HG02763 (cell line): ENCODE measurements at regions not wholly inside any gene's neighbourhood (a gene's known extent, or its start where the extent isn't known, plus 50 kb on each side); places are given as distances from the start of the nearest gene placed in this dataset.

ENCODE experiments used
- ATAC-seq: cut with Tn5 transposase; IDR thresholded peaks from one replicate; pipeline ENCODE4 v1.9.1; 2021; ENCODE audit warnings: mild to moderate bottlenecking, moderate library complexity; ENCODE audit not compliant: unreplicated experiment

DNA sequence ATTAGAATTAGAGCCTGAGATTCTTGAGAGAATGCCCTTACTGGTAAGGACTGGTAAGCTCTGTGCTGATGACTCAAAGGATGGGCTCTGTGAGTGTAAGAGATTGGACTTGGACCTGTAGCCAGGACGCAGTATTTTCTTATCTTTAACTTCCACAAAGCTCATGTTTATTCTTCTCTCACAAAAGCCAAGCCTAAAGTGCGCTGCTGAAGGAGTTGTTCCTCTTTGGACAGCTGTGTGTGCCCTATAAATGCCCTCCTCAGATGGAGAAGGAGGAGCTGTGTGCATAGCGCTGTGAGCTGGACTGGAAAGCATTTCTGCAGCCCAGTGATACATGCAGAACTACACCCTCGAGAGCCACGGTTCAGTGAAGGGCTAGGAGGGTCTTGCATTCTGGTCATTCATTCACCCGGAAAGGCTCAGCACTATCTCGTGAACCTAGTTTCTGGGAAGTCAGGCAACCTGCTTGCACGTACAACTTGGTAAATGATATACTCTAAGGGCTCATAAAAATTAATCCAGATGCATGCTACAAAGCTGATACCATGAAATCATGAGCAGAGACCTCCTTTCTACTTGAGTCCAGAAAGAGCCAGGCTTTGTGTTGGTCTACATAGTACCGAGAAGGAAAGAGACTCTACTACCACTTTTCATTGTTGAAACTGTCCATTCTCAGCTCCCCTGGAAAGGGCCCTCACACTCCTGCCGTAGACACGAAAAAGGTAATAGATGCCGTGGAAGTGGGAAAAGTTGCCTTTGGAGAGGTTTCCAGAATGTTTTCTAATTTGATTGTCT, 103.0 kb upstream of the TBL1XR1 start:
- peak; percentile 65 for ATAC-seq

DNA sequence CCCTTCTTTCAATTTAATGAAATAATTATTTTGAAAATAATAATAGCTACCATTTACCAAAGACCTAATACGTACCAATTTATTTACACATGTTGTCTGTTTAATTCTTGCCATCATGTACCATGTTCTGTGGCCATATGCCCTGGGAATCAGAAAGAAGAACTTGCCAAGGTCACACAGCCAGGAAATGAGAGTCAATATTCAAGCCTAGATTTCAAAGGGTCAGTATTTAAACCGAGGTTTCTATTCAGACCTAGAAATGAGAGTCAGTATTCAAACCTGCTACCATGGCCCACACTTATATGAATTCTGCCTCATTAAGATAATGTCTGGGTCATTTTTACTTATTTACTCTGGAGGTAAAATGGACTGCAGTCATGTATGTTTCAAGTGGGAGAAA, 103.6 kb upstream of the TBL1XR1 start:
- no peak for ATAC-seq

DNA sequence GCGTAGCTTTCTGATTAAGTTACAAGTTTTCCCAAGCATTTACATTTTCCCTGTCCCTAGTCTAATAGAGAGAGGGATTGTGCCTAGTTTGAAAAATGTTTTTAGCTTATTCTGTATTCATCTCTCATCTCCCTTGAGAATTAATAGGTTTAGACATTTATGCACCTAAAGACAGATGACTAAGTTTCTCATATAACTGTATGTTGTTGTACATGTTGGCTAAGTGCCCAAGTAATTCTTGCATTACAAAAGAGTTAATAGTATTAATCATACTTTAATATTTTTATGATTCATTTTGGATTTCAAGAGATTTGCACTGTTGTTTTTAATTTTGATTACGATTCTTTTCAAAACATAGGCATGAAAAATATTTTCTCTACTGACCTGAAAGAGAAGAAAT, 109.0 kb upstream of the TBL1XR1 start:
- ATAC-seq = no peak

DNA sequence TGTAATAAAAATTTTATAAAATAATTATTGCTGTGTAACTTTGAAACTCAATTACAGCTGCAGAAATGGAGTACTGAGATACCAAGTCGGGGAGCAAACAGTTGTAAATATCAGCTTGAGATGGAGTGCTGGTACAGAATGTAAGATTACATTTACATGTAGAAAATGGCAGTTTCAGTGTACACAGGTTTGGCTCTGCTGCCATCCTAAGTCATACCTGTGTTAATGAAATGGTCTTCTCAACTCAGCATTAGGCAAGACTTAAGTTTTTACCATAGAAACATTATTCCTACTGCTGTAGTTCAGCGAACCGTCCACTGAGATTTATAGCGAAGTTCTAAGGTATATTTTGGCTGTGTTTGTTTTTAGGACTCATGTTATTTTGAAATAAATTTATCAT, 110.1 kb upstream of the TBL1XR1 start:
- no peak for ATAC-seq

DNA sequence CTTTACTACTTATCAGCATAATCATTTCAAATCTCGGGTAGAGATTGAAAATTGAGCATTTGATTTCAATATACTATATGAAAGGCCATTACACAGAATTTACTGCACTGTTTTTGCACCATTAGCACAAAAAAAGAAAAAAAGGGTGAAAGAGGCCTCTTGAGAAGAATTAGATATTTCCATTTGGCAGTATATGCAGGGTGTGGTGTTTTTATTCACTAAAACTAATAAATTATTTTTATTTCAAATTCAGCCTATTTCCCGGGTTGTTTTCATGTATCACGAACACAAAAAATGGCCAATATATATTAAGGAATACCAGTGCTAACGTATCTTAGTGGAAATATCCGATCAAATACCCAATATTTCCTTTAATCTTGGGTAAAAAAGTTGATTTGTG, 110.5 kb upstream of the TBL1XR1 start:
- no peak for ATAC-seq

DNA sequence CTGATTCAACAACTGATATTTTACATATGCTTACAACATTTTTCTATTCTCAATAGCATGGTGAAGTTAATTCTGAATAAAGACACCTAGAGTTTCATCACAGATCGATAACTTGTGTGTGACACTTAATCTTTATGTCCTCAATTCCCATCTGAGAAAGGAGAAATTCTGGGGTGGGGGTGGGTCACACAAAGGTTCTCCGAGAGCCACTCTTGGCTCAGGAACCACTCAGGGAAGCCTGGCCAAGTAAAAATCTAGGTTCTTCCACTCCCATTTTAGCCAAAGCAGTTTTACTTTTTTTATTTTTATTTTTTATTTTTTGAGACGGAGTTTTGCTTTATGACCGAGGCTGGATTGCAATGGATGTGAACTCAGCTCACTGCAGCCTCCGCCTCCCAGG, 111.0 kb upstream of the TBL1XR1 start:
- ATAC-seq = no peak

DNA sequence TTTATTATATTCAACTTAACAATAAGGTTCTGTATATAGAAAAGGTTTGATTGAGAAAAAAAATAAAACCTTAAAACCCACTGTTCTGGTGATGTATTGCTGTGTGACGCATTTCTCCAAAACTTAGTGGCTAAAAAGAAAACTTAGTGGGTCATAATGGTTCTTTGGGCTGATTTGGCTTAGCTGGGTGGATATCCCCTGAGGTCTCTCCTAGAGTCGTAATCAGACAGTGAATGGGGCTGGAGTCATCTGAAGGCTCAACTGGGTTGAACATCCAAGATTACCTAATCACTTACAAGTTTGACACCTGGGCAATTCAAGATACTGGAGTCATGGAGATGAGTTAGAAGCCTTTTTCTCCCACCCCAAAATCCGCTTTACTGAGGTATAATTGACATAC, 111.6 kb upstream of the TBL1XR1 start:
- ATAC-seq = no peak

DNA sequence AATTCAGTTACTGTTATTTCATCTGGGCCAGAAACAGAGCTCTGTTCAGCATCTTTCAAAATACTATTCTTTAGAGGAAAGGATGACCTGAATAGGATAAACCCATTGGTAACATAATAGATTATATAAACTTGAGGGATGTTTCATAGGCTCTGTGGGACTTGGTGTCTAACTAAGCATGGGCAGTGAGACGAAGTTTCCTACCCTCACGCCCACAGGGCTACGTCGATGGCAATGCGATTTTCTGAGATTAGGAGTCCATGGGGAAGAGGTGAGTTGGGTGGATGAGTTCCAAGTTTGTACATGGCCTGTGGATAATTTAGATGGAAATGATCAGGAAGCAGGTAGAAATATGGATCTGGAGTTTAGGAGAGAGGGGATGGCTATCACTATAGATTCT, 115.2 kb upstream of the TBL1XR1 start:
- ATAC-seq = no peak

DNA sequence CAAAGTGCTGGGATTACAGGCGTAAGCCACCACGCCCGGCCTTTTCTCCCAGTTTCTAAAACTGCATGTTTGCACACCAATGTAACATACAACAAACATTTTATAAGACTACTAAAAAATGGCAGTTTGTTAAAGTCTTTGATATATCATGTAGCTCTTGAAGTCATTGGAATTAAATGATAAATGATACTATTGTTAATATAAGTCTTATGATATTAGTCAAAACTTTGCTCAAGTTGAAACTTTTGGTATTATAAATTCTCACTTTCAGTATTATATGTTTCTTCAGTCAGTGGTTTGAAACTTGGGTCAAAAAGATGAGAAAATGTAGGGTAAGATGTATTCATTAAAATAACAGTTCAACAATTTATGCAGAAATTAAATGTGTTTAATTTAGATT, 117.6 kb upstream of the TBL1XR1 start:
- peak; percentile 42 for ATAC-seq

DNA sequence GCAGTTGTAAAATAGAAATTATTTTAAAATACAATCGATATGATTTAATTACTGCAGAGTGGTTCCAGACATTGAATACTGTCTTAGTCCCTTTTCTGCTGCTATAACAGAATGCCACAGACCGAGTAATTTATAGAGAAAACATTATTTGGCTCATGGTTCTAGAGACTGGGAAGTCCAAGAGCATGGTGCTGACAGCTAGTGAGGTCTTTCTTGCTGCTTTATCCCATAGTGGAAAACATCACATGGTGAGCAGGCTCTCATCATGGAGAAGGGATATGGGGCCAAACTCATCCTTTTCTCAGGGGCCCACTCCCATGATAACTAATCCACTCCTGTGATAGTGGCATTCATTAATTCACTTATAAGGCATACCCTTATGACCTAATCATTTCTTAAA, 120.0 kb upstream of the TBL1XR1 start:
- ATAC-seq = no peak

DNA sequence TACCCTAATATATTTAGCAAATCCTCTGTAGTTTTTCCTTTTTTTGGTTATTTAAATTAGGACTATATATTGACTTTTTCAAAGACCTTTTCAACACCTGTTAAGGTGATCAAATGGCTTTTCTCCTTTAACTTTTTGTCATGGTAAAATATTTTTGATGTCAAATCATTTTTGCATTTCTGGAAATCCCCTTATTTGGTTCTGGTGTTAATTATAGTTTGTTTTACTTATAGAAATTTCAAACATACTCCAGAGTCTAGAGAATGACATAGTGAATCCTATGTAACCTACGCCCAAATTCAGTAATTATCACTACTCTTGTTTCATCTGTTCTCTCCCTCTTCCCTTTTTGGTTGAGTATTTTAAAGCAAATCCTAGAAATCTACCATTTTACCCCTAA, 121.3 kb upstream of the TBL1XR1 start:
- ATAC-seq = no peak

DNA sequence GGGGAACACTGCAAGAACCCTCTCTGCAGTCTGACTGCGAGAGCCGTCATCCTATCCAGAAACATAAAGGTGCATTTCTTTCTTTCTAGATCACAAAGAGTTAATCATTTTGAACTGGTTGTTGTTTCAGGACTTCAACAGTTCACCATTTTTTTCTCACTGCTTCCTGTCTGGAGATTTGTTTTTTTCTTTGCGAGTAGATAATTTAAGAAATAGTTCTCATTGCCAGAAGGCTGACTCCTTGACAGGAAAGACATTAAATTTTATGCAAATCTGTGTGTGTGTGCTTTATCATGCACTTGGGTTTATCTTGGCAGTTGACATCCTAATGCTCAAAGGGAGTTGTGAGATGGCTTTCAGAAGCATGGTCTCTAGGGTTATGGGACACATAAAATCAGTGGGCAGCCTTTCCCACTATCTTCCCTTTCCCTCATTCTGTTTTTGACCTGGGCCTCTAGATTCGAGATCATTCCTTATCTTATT, 123.5 kb upstream of the TBL1XR1 start:
- peak; percentile 50 for ATAC-seq

DNA sequence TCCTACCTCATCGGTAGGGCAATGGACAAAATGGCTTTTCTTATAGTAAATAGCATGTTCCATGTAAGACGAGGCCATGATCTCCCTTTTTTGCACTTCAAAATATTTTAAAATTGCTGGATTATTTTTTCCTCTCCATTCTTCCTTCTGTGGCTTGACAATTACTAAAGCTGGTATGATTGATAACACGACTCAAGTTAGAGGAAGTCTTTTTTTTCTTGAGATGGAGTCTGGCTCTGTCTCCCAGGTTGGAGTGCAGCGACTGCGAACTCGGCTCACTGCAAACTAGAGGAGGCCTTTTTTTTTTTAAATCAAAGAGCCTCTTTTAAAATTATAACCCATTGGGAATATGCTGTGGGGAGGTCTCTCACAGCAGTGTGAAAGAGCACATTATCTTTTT, 124.5 kb upstream of the TBL1XR1 start:
- ATAC-seq = no peak

DNA sequence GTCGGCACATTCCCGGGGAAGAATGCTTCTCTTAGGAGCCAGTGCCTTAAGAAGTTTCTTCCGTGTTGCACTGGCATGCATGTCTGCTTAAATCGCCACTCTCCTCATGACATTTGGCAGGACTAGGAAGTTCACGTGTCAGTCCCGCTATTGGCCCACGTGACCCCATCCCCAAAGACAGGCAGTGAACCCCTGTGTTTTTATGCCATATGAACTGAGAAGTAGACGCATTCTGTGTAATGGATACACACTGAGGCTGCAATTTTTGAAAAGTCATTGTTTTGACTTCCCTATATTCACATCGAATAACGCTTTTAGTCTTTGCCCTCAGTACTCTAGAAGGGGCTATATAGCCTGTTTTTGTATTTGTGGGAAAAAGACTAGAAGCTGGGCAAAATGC, 125.6 kb upstream of the TBL1XR1 start:
- no peak for ATAC-seq

DNA sequence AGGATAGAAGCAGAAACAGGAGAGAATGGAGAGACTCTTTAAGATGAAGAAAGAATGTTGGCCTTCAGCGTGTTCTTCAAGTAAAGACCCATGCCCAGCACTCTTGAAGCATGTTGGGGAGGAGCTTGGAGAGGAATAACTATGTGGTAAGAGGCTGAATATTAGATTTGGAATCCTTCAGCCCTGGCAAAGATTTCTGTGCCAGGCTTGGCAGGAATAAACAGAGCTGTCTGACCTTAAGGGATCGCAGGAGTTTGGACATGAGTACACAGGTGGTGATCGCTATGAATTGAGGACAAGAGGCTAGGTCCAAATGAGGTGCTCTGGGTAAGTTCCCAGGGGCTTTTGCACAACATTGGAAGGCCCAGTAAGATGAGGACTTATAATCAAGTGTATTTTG, 132.6 kb upstream of the TBL1XR1 start:
- ATAC-seq = no peak

DNA sequence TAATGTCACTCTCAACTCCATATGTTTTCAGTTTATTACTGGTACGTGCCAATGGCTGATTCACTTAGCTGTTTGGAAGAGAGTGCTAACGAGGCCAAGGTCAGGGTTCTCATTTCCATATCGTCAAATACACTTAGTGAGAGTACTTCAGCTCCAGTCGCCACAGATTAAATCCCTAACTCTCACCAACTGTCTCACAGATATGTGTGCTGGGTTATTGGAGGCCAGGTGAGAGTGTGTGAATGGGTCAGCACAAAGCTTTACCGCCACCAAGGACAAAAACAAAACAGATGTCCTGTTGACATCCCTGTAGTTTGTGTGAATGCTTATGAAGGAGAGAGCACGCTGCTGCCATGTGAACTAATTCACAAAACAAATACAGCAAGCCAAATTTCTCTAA, 133.5 kb upstream of the TBL1XR1 start:
- no peak for ATAC-seq

DNA sequence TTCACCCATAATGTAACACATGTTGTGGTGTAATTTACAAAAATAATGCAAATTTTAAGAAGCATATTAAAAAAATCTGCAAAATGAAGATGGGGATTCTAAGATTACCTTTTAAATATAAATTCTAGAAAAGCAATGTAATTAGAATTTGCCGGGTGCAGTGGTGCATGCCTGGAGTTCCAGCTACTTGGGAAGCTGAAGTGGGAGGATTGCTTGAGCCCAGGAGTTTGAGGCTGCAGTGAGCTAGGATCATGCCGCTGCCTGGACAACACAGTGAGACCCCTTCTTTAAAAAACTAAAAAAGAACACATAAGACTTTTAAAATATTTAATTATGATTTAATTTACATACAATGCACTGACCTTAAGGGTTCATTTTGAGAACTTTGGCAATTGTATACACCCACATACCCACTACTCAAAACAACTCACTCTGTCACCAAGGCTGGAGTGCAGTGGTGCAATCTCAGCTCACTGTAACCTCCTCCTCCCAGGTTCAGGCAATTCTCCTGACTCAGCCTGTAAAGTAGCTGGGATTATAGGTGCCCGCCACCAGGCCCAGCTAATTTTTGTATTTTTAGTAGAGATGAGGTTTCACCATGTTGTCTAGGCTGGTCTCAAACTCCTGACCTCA, 134.0 kb upstream of the TBL1XR1 start:
- no peak for ATAC-seq

DNA sequence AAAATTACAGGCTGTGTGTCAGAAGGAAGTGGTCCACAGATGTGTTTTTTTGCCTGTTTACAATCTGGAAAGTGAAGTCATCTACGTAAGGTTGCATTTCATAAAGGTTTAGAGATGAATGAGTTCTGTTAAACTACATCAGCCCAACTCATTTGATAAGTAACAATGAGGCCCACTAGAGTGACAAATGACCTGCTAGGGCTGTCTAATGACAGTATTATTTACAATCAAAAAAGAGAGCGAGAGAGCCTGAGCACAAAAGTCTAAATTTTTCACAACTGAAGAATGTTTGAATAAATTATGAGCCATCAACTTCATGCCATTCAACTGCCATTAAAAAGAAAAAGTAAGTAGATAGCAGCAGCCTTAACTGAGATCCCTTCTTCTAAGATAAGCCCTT, 135.7 kb upstream of the TBL1XR1 start:
- ATAC-seq = no peak

DNA sequence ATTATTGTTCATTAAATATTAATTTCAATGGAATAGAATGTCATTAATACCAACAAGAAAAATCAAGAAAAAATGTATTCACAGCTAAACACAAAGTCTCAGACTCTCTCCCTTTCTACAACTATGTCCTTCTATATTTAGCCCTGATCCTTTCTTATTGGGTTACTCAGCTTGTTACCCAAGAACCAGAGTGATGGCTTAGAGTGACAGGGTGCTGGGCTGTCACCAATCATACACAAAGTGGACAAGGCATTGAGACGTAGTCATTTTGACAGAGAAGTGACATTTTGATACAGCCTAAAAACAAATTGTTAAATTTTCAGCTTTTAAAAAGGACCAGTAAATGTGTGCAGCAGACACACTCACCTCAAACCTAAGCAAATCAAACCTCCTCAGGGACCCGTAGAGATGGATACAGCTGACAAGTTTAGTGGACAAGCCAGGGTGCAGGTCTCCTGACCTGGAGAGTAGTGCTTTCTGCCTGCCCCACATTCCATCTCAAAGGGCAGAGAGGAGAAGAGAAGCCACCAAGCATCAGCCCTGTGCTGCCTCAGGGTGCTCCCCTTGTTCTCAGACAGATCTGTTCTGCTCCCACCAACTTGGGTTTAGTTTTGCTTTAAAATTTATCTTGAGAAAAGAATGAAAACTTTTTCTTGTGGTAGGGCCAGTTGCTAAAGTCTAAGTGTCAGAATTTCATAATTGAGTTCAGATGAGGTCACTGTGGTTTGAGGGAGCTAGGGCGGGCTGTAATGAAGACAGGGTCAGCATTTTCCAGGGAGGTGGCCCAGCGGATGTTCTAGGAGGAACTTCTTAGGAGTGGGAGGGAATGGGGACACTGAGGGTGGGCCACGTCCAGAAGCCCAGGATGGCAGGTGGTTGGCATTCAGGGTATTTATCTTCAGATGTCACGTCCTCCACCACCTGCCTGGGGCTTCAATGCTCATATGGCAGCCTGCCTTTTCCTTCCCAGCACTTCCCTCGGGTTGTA, 136.5 kb upstream of the TBL1XR1 start:
- no peak for ATAC-seq

DNA sequence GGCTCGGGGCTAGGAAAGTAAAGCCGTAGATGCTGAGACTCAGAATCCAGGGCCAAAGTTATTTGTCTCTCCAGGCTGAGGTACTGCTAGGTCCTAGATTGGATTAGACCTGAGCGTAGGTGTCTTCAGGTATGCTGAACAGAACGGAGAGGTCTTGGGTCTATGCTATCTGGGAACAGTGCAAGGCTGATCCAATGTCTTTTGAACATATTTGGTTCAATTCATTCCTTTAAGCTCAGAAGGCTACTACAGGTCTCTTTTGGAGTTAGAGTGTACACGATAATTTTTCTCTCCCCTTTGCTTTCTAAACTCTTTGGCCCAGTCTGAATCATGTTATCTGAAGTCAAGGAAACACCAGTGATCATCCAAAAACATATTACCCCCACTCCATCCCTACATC, 137.5 kb upstream of the TBL1XR1 start:
- ATAC-seq = no peak

DNA sequence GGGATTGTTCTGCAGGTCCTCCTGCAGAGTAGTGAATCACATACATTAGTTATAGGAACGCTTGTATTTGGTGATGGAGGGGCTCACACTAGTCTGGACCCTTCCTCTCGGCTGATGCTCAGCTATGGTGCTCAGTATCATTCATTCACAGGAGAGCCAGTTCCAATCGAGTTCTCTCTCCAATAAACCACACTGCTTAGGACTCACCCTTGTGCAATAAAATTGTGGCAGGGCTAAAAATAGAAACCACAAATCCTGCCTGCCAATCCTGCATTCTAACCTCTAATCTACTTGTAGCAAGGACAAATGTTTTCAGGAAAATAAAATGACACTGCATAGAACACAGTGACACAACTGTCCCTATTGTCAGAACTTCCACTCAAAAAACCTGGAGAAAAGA, 138.4 kb upstream of the TBL1XR1 start:
- ATAC-seq = no peak
